Panc1 (cell line): ENCODE measurements at regions not wholly inside any gene's neighbourhood (a gene's known extent, or its start where the extent isn't known, plus 50 kb on each side); places are given as distances from the start of the nearest gene placed in this dataset.

Source experiments
- ATAC-seq: fragments of 200-7000 bp; cut with Tn5 transposase; 2 replicates; pipeline ENCODE4 v1.9.1; 2020; ENCODE audit warnings: mild to moderate bottlenecking, moderate library complexity
- BruUV-seq: library from RNA; stranded (reverse); fragments of 400-500 nt; replicated peaks from 2 replicates; lab custom pipeline; 2021; lab: Mats Ljungman, UMichigan
- CTCF ChIA-PET: fragments of 300-600 bp; sonication (Branson Sonifier 250); formaldehyde crosslinking; loops from one replicate; lab custom pipeline; 2022; ENCODE audit warnings: antibody characterized with exemption; lab: Charles Lee
- POLR2A ChIA-PET: fragments of 300-600 bp; sonication (Branson Sonifier 250); formaldehyde crosslinking; loops from one replicate; lab custom pipeline; 2022; ENCODE audit warnings: antibody characterized with exemption; lab: Charles Lee
- DNase-seq: peaks from one replicate; pipeline ENCODE4 v3.0.0-alpha.2; 2010; ENCODE audit warnings: low read depth, low spot score
- H3K27ac ChIP-seq: 2 replicates; pipeline ENCODE4 v1.5.1; 2011; ENCODE audit warnings: mild to moderate bottlenecking, low read length, inconsistent platforms
- H3K27me3 ChIP-seq: fragments of 200-500 bp; sonication (Bioruptor generic); 2 replicates; pipeline ENCODE4 v1.6.0; 2014; ENCODE audit warnings: low read length, inconsistent platforms; ENCODE audit not compliant: control insufficient read depth, insufficient read depth
- H3K36me3 ChIP-seq: fragments of 200-500 bp; sonication (Bioruptor generic); 2 replicates; pipeline ENCODE4 v1.5.1; 2014; ENCODE audit warnings: inconsistent platforms, mild to moderate bottlenecking, low read length, moderate library complexity; ENCODE audit not compliant: control insufficient read depth, insufficient read depth
- H3K4me1 ChIP-seq: 2 replicates; pipeline ENCODE4 v1.5.1; 2011; ENCODE audit warnings: inconsistent platforms, mild to moderate bottlenecking, low read length, moderate library complexity; ENCODE audit not compliant: control insufficient read depth, insufficient read depth
- H3K4me3 ChIP-seq, 2 experiments: 2 replicates each; pipeline ENCODE4 v1.5.1; 2011 to 2012; ENCODE audit warnings: low read depth in 2 of 2, low read length in 2 of 2, mild to moderate bottlenecking in 2 of 2, inconsistent platforms in 1 of 2, moderate library complexity in 1 of 2
- H3K9me3 ChIP-seq: fragments of 200-500 bp; sonication (Bioruptor generic); 2 replicates; pipeline ENCODE4 v1.5.1; 2014; ENCODE audit warnings: low read depth, mild to moderate bottlenecking, inconsistent platforms, low read length, moderate library complexity; ENCODE audit not compliant: control insufficient read depth, insufficient read depth
- CTCF ChIP-seq: fragments of 450-650 bp; IDR thresholded peaks from 2 replicates; pipeline ENCODE4 v1.5.1; 2017; ENCODE audit warnings: mild to moderate bottlenecking
- POLR2AphosphoS5 ChIP-seq: IDR thresholded peaks from 2 replicates; pipeline ENCODE4 v1.6.1; 2012; ENCODE audit warnings: mild to moderate bottlenecking, low read depth, low read length, moderate library complexity
- REST ChIP-seq, 2 experiments: IDR thresholded peaks; 2 replicates each; pipeline ENCODE4 v1.6.1; 2011 to 2012; ENCODE audit warnings: low read depth in 2 of 2, control low read depth in 1 of 2, low read length in 1 of 2, mild to moderate bottlenecking in 1 of 2, moderate library complexity in 1 of 2; ENCODE audit not compliant: insufficient read depth in 1 of 2
- SIN3A ChIP-seq: IDR thresholded peaks from 2 replicates; pipeline ENCODE4 v1.6.1; 2012; ENCODE audit warnings: low read depth, mild to moderate bottlenecking, low read length, moderate library complexity, borderline replicate concordance; ENCODE audit not compliant: insufficient read depth
- TCF7L2 ChIP-seq: IDR thresholded peaks from 2 replicates; pipeline ENCODE4 v1.6.1; 2011; ENCODE audit warnings: mild to moderate bottlenecking, low read depth, low read length, inconsistent platforms
- in situ Hi-C: cut with HindIII; loops from 2 replicates; pipeline ENCODE4 v1.10.0; 2016; ENCODE audit warnings: low sequenced_read_pairs, low pct_unique_long_range_greater_than_20kb
- intact Hi-C: fragments of 100-400 bp; cut with micrococcal nuclease; formaldehyde crosslinking; loops from one replicate; pipeline ENCODE4 v1.10.0; 2022; ENCODE audit not compliant: unreplicated experiment

GRCh38 chr1:221522529-221522940 lies 219.4 kb downstream of the DUSP10 start:
- Histone ChIP-seq H3K4me3 (no peak overlapping the region), H3K27me3 (no peaks in the 10 kb centered on the region), H3K36me3 (no peaks in the 10 kb centered on the region), H3K4me1 (no peaks in the 10 kb centered on the region), H3K27ac (no peak overlapping the region), H3K9me3 (no peaks in the 10 kb centered on the region)
- intact Hi-C loops = no loop called here
- BruUV-seq = no TSS peak
- ATAC-seq (no peak), DNase-seq (no peak)
- TF ChIP-seq TCF7L2 (no peak), REST (IDR thresholded peaks at IDR 0.05; ENCODE audit: insufficient read depth in 1 of 2, low read depth in 2 of 2, low read length in 1 of 2) (no peak), CTCF (no peak), SIN3A (no peak), POLR2AphosphoS5 (no peak)
- ChIA-PET CTCF (no interaction called here), POLR2A (no interaction called here)
- in situ Hi-C loops = no loop called here

- DNase-seq (no peak), ATAC-seq (no peak)
- intact Hi-C loops = no loop called here
- Histone ChIP-seq H3K27me3 (no peaks in the 10 kb centered on the region), H3K4me3 (no peak overlapping the region), H3K4me1 (no peaks in the 10 kb centered on the region), H3K36me3 (no peaks in the 10 kb centered on the region), H3K9me3 (no peaks in the 10 kb centered on the region), H3K27ac (no peak overlapping the region)
- CTCF ChIA-PET = no interaction called here
- POLR2A ChIA-PET = no interaction called here
- TF ChIP-seq POLR2AphosphoS5 = no peak
- no peak for TF ChIP-seq SIN3A
- no peak for TF ChIP-seq CTCF
- no peak for TF ChIP-seq REST (IDR thresholded peaks at IDR 0.05; ENCODE audit: insufficient read depth in 1 of 2, low read depth in 2 of 2, low read length in 1 of 2)
- no peak for TF ChIP-seq TCF7L2
- no TSS peak for BruUV-seq
- in situ Hi-C loops = no loop called here
Observed at GRCh38 chr1:221525749-221526148, 216.1 kb downstream of the DUSP10 start.
